HepG2 (cell line): ENCODE measurements at regions not wholly inside any gene's neighbourhood (a gene's known extent, or its start where the extent isn't known, plus 50 kb on each side); places are given as distances from the start of the nearest gene placed in this dataset.

Experiments used
- DMAP1 ChIP-seq: IDR thresholded peaks from 2 replicates; pipeline ENCODE4 v1.6.1; 2016
- DRAP1 ChIP-seq: IDR thresholded peaks from 2 replicates; pipeline ENCODE4 v1.6.1; 2016; ENCODE audit warnings: missing genetic modification reagents, missing compliant biosample characterization
- EEA1 ChIP-seq: sonication (generic); formaldehyde crosslinking; IDR thresholded peaks from 2 replicates; pipeline ENCODE4 v1.5.1; 2020; ENCODE audit warnings: mild to moderate bottlenecking, missing genetic modification reagents, borderline replicate concordance
- NFE2 ChIP-seq: sonication (generic); formaldehyde crosslinking; IDR thresholded peaks from 2 replicates; pipeline ENCODE4 v1.4.0; 2020; ENCODE audit warnings: missing genetic modification reagents
- PPARG ChIP-seq: conservative IDR thresholded peaks from 2 replicates; pipeline ENCODE4 v1.6.1; 2016; ENCODE audit warnings: missing biosample characterization, missing genetic modification reagents
- PRPF4 ChIP-seq: fragments of 200-400 bp; formaldehyde crosslinking; IDR thresholded peaks from 2 replicates; pipeline ENCODE4 v1.6.1; 2016; ENCODE audit warnings: low read length, low read depth; ENCODE audit not compliant: poor library complexity, severe bottlenecking
- RAD21 ChIP-seq: fragments of 450-650 bp; formaldehyde crosslinking; IDR thresholded peaks from 2 replicates; pipeline ENCODE4 v1.5.0; 2020; ENCODE audit warnings: mild to moderate bottlenecking
- RBAK ChIP-seq: sonication (generic); formaldehyde crosslinking; IDR thresholded peaks from 2 replicates; pipeline ENCODE4 v1.5.1; 2020; ENCODE audit warnings: mild to moderate bottlenecking, missing genetic modification reagents
- RBFOX2 ChIP-seq: fragments of 200-400 bp; formaldehyde crosslinking; IDR thresholded peaks from 2 replicates; pipeline ENCODE4 v1.6.1; 2017; ENCODE audit warnings: low read depth, mild to moderate bottlenecking, low read length
- SMAD1 ChIP-seq: sonication (generic); formaldehyde crosslinking; IDR thresholded peaks from 2 replicates; pipeline ENCODE4 v1.4.0; 2020; ENCODE audit warnings: missing genetic modification reagents, low read depth, mild to moderate bottlenecking, borderline replicate concordance
- SNAPC4 ChIP-seq: sonication (generic); formaldehyde crosslinking; IDR thresholded peaks from 2 replicates; pipeline ENCODE4 v1.4.0; 2020; ENCODE audit warnings: mild to moderate bottlenecking, missing genetic modification reagents
- SOX13 ChIP-seq, 3 experiments: fragments of 450-650 bp in 1 of 3; sonication (generic) in 1 of 3; formaldehyde crosslinking in 1 of 3; IDR thresholded peaks in 2 of 3; conservative IDR thresholded peaks in 1 of 3; 2 replicates each; pipeline versions ENCODE4 v1.5.0 to v1.6.1; 2016 to 2020; ENCODE audit warnings: antibody characterized with exemption in 1 of 3, mild to moderate bottlenecking in 1 of 3, missing compliant biosample characterization in 1 of 3, missing genetic modification reagents in 1 of 3, moderate library complexity in 1 of 3
- TSC22D2 ChIP-seq: sonication (generic); formaldehyde crosslinking; IDR thresholded peaks from 2 replicates; pipeline ENCODE4 v1.5.1; 2020; ENCODE audit warnings: missing genetic modification reagents, mild to moderate bottlenecking, borderline replicate concordance
- ZHX2 ChIP-seq, 2 experiments: sonication (generic) in 1 of 2; formaldehyde crosslinking in 1 of 2; IDR thresholded peaks; 2 replicates each; pipeline versions ENCODE4 v1.6.1 to v1.9.0; 2014 to 2022; ENCODE audit warnings: antibody characterized with exemption in 1 of 2, borderline replicate concordance in 1 of 2, inconsistent platforms in 1 of 2, low read depth in 1 of 2, missing genetic modification reagents in 1 of 2
- ZNF251 ChIP-seq: sonication (generic); formaldehyde crosslinking; IDR thresholded peaks from 2 replicates; pipeline ENCODE4 v1.9.0; 2021; ENCODE audit warnings: mild to moderate bottlenecking, missing genetic modification reagents
- ZNF333 ChIP-seq: sonication (generic); formaldehyde crosslinking; IDR thresholded peaks from 2 replicates; pipeline ENCODE4 v1.4.0; 2020; ENCODE audit warnings: mild to moderate bottlenecking, missing genetic modification reagents, borderline replicate concordance
- ZNF557 ChIP-seq: sonication (generic); formaldehyde crosslinking; IDR thresholded peaks from 2 replicates; pipeline ENCODE4 v1.4.0; 2020; ENCODE audit warnings: missing genetic modification reagents
- ZNF878 ChIP-seq: sonication (generic); formaldehyde crosslinking; IDR thresholded peaks from 2 replicates; pipeline ENCODE4 v1.8.1; 2023; ENCODE audit warnings: mild to moderate bottlenecking, missing genetic modification reagents, moderate library complexity
- ZSCAN20 ChIP-seq: sonication (generic); formaldehyde crosslinking; IDR thresholded peaks from 2 replicates; pipeline ENCODE4 v1.4.0; 2020; ENCODE audit warnings: missing genetic modification reagents, mild to moderate bottlenecking, borderline replicate concordance

GRCh38 chr9:82599336-82599949 is 463.5 kb downstream of the RASEF start (continued):
- TF ChIP-seq RAD21 (CRISPR knock-in tag) (no peak), PPARG (no peak), DMAP1 (CRISPR knock-in tag) (no peak), TSC22D2 (no peak), ZSCAN20 (CRISPR knock-in tag) (no peak), ZNF878 (CRISPR knock-in tag) (no peak), NFE2 (CRISPR knock-in tag) (no peak), ZNF333 (no peak), DRAP1 (CRISPR knock-in tag) (no peak), RBFOX2 (no peak), ZNF557 (CRISPR knock-in tag) (no peak), SMAD1 (CRISPR knock-in tag) (no peak), SNAPC4 (CRISPR knock-in tag) (no peak), PRPF4 (no peak), RBAK (CRISPR knock-in tag) (no peak), SOX13 (IDR thresholded peaks at IDR 0.05) (no peak), SOX13 (CRISPR knock-in tag; conservative IDR thresholded peaks at IDR 0.05 in 1 of 2, IDR thresholded peaks at IDR 0.05 in 1 of 2) (peak in 1 of 2 experiments; percentile 59; a peak in 1 of 4 replicates), ZHX2 (IDR thresholded peaks at IDR 0.05; ENCODE audit: low read depth) (no peak), ZHX2 (CRISPR knock-in tag; IDR thresholded peaks at IDR 0.05; ENCODE audit: borderline replicate concordance) (no peak), ZNF251 (no peak), EEA1 (no peak)
